ENCODE measurements at regions not wholly inside any gene's neighbourhood (a gene's known extent, or its start where the extent isn't known, plus 50 kb on each side); places are given as distances from the start of the nearest gene placed in this dataset.

DNA sequence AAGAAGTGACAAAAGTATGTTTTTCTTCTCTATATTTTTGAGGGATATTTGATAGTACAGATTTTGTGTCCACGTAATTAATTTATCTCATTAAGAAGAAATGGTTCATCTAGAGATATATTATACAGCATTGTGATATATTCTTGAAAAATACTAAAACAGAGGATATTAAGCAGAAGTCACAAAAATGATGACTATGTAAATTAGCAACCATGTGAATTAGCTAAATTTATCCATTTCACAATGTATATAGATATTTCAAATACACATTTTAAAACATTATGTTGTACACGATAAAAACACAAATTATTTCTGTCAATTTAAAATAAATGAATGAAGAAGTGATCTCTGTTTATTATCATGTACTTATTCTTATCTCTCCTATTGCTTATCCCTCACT, 989.5 kb downstream of the TUSC7 start:
- Mint-ChIP-seq H3K4me3 (ENCODE audit: unreplicated experiment) (no peak overlapping the region), H3K4me1 (ENCODE audit: low read depth, unreplicated experiment) (peaks cover 22% of the 10 kb centered on the region), H3K27ac (ENCODE audit: unreplicated experiment) (no peak overlapping the region), H3K36me3 (ENCODE audit: low read depth, unreplicated experiment) (no peaks in the 10 kb centered on the region), H3K9me3 (ENCODE audit: unreplicated experiment) (peaks cover 5% of the 10 kb centered on the region), H3K27me3 (ENCODE audit: low read depth, unreplicated experiment) (no peaks in the 10 kb centered on the region)
- Histone ChIP-seq H2AFZ (ENCODE audit: low read depth, low read length) (no peak overlapping the region), H3K9ac (ENCODE audit: low read length) (no peak overlapping the region), H3K9me3 (ENCODE audit: insufficient read depth, low read depth, low read length) (no peaks in the 10 kb centered on the region), H3K27ac (ENCODE audit: low read depth, low read length) (no peak overlapping the region), H3K36me3 (ENCODE audit: insufficient read depth, low read length) (no peaks in the 10 kb centered on the region), H3K4me3 (ENCODE audit: insufficient read depth, low read depth, low read length) (no peak overlapping the region), H3K4me1 (ENCODE audit: insufficient read depth, low read length) (no peaks in the 10 kb centered on the region), H3K27me3 (ENCODE audit: insufficient read depth, low read length) (no peaks in the 10 kb centered on the region), H3K4me2 (ENCODE audit: low read length) (no peak overlapping the region), H4K20me1 (ENCODE audit: insufficient read depth, low read length) (no peaks in the 10 kb centered on the region), H3K79me2 (ENCODE audit: insufficient read depth, low read length) (no peaks in the 10 kb centered on the region)
- DNase-seq (ENCODE audit: low read depth): no peak
- no peak for FAIRE-seq
- no peak for TF ChIP-seq EZH2 (IDR thresholded peaks at IDR 0.05; ENCODE audit: insufficient read depth, low read length)
- TF ChIP-seq, protein P1, sequence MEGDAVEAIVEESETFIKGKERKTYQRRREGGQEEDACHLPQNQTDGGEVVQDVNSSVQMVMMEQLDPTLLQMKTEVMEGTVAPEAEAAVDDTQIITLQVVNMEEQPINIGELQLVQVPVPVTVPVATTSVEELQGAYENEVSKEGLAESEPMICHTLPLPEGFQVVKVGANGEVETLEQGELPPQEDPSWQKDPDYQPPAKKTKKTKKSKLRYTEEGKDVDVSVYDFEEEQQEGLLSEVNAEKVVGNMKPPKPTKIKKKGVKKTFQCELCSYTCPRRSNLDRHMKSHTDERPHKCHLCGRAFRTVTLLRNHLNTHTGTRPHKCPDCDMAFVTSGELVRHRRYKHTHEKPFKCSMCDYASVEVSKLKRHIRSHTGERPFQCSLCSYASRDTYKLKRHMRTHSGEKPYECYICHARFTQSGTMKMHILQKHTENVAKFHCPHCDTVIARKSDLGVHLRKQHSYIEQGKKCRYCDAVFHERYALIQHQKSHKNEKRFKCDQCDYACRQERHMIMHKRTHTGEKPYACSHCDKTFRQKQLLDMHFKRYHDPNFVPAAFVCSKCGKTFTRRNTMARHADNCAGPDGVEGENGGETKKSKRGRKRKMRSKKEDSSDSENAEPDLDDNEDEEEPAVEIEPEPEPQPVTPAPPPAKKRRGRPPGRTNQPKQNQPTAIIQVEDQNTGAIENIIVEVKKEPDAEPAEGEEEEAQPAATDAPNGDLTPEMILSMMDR (IDR thresholded peaks at IDR 0.05; ENCODE audit: insufficient read depth, low read depth, low read length): no peak

DNA sequence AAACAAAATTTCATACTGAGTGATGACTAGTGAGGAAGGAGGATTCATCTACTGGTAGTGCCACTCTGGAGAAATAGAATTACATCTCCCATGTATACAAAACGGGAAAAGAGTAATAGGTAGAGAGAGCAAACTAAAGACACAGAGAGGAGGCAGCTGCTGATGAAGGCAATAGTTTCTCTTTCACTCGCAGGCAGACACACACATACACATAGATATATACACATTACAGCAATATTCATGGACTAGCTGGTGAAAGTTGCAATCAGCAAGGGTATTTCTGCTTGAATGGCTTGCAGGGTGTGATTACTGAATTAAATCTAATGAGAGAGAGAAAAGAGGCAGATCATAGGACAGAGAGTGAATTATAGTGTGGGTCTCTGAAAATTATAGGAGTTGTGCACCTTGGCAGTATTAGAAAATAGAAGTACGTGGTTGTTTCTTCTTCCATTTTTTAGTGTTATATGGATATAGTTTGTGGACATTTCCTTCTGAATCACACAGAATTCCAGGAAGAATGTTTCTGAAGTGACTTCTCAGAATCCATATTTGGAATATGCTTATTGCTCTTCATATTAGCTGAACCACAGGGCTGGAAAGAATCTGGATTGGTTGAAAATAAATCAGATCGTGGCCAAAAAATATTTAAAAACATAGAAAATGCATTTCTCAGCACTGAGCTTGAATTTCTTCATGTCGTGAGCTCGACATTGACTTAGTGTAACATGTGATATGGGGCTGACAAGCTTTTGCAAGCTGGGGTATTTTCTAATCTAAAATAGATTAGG, 991.2 kb downstream of the TUSC7 start:
- H3K27ac Mint-ChIP-seq (ENCODE audit: unreplicated experiment): no peak overlapping the region
- no peaks in the 10 kb centered on the region for H3K9me3 Mint-ChIP-seq (ENCODE audit: unreplicated experiment)
- no peaks in the 10 kb centered on the region for H3K27me3 Mint-ChIP-seq (ENCODE audit: low read depth, unreplicated experiment)
- H3K4me3 Mint-ChIP-seq (ENCODE audit: unreplicated experiment): no peak overlapping the region
- no peak overlapping the region for H3K4me3 ChIP-seq (ENCODE audit: insufficient read depth, low read depth, low read length)
- H3K36me3 ChIP-seq (ENCODE audit: insufficient read depth, low read length): no peaks in the 10 kb centered on the region
- no peak for DNase-seq (ENCODE audit: low read depth)
- peaks cover 12% of the 10 kb centered on the region for H3K4me1 Mint-ChIP-seq (ENCODE audit: low read depth, unreplicated experiment)
- H4K20me1 ChIP-seq (ENCODE audit: insufficient read depth, low read length): no peaks in the 10 kb centered on the region
- no peaks in the 10 kb centered on the region for H3K9me3 ChIP-seq (ENCODE audit: insufficient read depth, low read depth, low read length)
- no peaks in the 10 kb centered on the region for H3K36me3 Mint-ChIP-seq (ENCODE audit: low read depth, unreplicated experiment)
- TF ChIP-seq, protein P1 (IDR thresholded peaks at IDR 0.05; ENCODE audit: insufficient read depth, low read depth, low read length): no peak
- TF ChIP-seq EZH2 (IDR thresholded peaks at IDR 0.05; ENCODE audit: insufficient read depth, low read length): no peak
- no peak overlapping the region for H2AFZ ChIP-seq (ENCODE audit: low read depth, low read length)
- no peak for FAIRE-seq
- H3K9ac ChIP-seq (ENCODE audit: low read length): no peak overlapping the region
- peaks cover under 1% of the 10 kb centered on the region for H3K4me1 ChIP-seq (ENCODE audit: insufficient read depth, low read length)
- H3K79me2 ChIP-seq (ENCODE audit: insufficient read depth, low read length): no peaks in the 10 kb centered on the region
- H3K27me3 ChIP-seq (ENCODE audit: insufficient read depth, low read length): no peaks in the 10 kb centered on the region
- H3K4me2 ChIP-seq (ENCODE audit: low read length): no peak overlapping the region
- H3K27ac ChIP-seq (ENCODE audit: low read depth, low read length): no peak overlapping the region

DNA sequence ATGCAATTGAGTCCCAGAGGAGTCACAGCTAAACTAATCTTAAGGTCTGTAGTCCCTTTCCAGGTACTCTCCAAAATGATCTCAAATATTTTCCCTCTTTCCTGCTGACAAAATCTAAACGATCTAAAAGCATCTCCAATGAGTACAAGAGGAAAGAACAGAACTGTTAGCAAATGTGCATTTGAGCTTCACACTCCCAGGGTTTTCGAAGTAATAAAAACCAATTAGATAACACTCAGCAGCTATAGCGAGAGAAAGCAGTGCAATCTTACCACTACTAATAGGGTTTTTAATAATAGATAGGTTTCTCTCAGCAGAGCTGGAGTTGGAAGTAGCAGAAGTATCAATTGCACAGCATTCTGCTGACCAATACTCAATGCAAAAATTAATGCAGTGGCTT, 995.4 kb downstream of the TUSC7 start:
- H3K79me2 ChIP-seq (ENCODE audit: insufficient read depth, low read length): no peaks in the 10 kb centered on the region
- H3K9ac ChIP-seq (ENCODE audit: low read length): no peak overlapping the region
- Mint-ChIP-seq H3K27me3 (ENCODE audit: low read depth, unreplicated experiment) (no peaks in the 10 kb centered on the region), H3K9me3 (ENCODE audit: unreplicated experiment) (no peaks in the 10 kb centered on the region), H3K36me3 (ENCODE audit: low read depth, unreplicated experiment) (no peaks in the 10 kb centered on the region), H3K27ac (ENCODE audit: unreplicated experiment) (no peak overlapping the region), H3K4me3 (ENCODE audit: unreplicated experiment) (no peak overlapping the region), H3K4me1 (ENCODE audit: low read depth, unreplicated experiment) (peaks cover 19% of the 10 kb centered on the region)
- no peak overlapping the region for H3K4me2 ChIP-seq (ENCODE audit: low read length)
- H2AFZ ChIP-seq (ENCODE audit: low read depth, low read length): no peak overlapping the region
- TF ChIP-seq, protein P1 (IDR thresholded peaks at IDR 0.05; ENCODE audit: insufficient read depth, low read depth, low read length): no peak
- TF ChIP-seq EZH2 (IDR thresholded peaks at IDR 0.05; ENCODE audit: insufficient read depth, low read length): no peak
- H3K9me3 ChIP-seq (ENCODE audit: insufficient read depth, low read depth, low read length): no peaks in the 10 kb centered on the region
- no peaks in the 10 kb centered on the region for H3K36me3 ChIP-seq (ENCODE audit: insufficient read depth, low read length)
- H3K4me3 ChIP-seq (ENCODE audit: insufficient read depth, low read depth, low read length): no peak overlapping the region
- DNase-seq (ENCODE audit: low read depth): no peak
- no peak overlapping the region for H3K27ac ChIP-seq (ENCODE audit: low read depth, low read length)
- no peak for FAIRE-seq
- H4K20me1 ChIP-seq (ENCODE audit: insufficient read depth, low read length): no peaks in the 10 kb centered on the region
- H3K4me1 ChIP-seq (ENCODE audit: insufficient read depth, low read length): peaks cover 6% of the 10 kb centered on the region
- no peaks in the 10 kb centered on the region for H3K27me3 ChIP-seq (ENCODE audit: insufficient read depth, low read length)

Data from astrocyte (in vitro differentiated cells and primary cell).